Liver (tissue), 8 donors: ENCODE measurements at regions not wholly inside any gene's neighbourhood (a gene's known extent, or its start where the extent isn't known, plus 50 kb on each side); places are given as distances from the start of the nearest gene placed in this dataset.
"Not testable (repeated sequence)": the region's sequence is repeated elsewhere in the genome, so short reads cannot be mapped to it uniquely, and the experiment has no call there.

ENCODE experiments used
- DNase-seq: peaks from one replicate; pipeline ENCODE4 v3.0.0-alpha.2; 2017; ENCODE audit warnings: low spot score
- H3K27ac ChIP-seq, 2 donors: one replicate each; pipeline ENCODE4 v1.7.0; 2013; ENCODE audit warnings: inconsistent platforms in 2 of 2, low read length in 2 of 2, control low read depth in 1 of 2, low read depth in 1 of 2, mild to moderate bottlenecking in 1 of 2
- H3K27me3 ChIP-seq, 4 donors: one replicate each; pipeline versions ENCODE4 v1.6.1 to v1.7.0; 2013; ENCODE audit warnings: low read length in 3 of 4, inconsistent platforms in 1 of 4, mild to moderate bottlenecking in 1 of 4, moderate library complexity in 1 of 4; ENCODE audit not compliant: control insufficient read depth in 4 of 4, insufficient read depth in 4 of 4
- H3K36me3 ChIP-seq, 4 donors: one replicate each; pipeline versions ENCODE4 v1.6.1 to v1.7.0; 2013; ENCODE audit warnings: low read length in 3 of 4, mild to moderate bottlenecking in 3 of 4, low read depth in 1 of 4, moderate library complexity in 1 of 4; ENCODE audit not compliant: control insufficient read depth in 4 of 4, insufficient read depth in 3 of 4
- H3K4me1 ChIP-seq, 4 donors: one replicate each; pipeline versions ENCODE4 v1.6.1 to v1.7.0; 2013; ENCODE audit warnings: low read length in 3 of 4, mild to moderate bottlenecking in 3 of 4, moderate library complexity in 1 of 4; ENCODE audit not compliant: control insufficient read depth in 4 of 4, insufficient read depth in 4 of 4
- H3K4me3 ChIP-seq, 3 donors: one replicate each; pipeline versions ENCODE4 v1.6.1 to v1.7.0; 2013; ENCODE audit warnings: low read length in 3 of 3, control low read depth in 1 of 3, low read depth in 1 of 3, mild to moderate bottlenecking in 1 of 3
- H3K9ac ChIP-seq, 2 donors: one replicate each; pipeline ENCODE4 v1.7.0; 2013; ENCODE audit warnings: low read length in 2 of 2, mild to moderate bottlenecking in 2 of 2, moderate library complexity in 2 of 2, control low read depth in 1 of 2, low read depth in 1 of 2
- H3K9me3 ChIP-seq, 4 donors: one replicate each; pipeline versions ENCODE4 v1.6.1 to v1.7.0; 2013; ENCODE audit warnings: low read length in 3 of 4; ENCODE audit not compliant: control insufficient read depth in 4 of 4
- ATF3 ChIP-seq: IDR thresholded peaks from 2 replicates; pipeline ENCODE4 v1.6.1; 2016; ENCODE audit warnings: antibody characterized with exemption
- EGR1 ChIP-seq, 2 donors: IDR thresholded peaks; 2 replicates each; pipeline ENCODE4 v1.6.1; 2016 to 2018; ENCODE audit warnings: antibody characterized with exemption in 2 of 2, low read depth in 2 of 2
- FOXA1 ChIP-seq: IDR thresholded peaks from 2 replicates; pipeline ENCODE4 v1.6.1; 2016; ENCODE audit warnings: antibody characterized with exemption
- FOXA2 ChIP-seq: IDR thresholded peaks from 2 replicates; pipeline ENCODE4 v1.6.1; 2016; ENCODE audit warnings: antibody characterized with exemption
- GABPA ChIP-seq, 2 donors: IDR thresholded peaks in 1 of 2; conservative IDR thresholded peaks in 1 of 2; 2 replicates each; pipeline ENCODE4 v1.6.1; 2016; ENCODE audit warnings: antibody characterized with exemption in 2 of 2, mild to moderate bottlenecking in 1 of 2, moderate library complexity in 1 of 2
- HNF4A ChIP-seq, 2 donors: conservative IDR thresholded peaks; 2 replicates each; pipeline ENCODE4 v1.6.1; 2016; ENCODE audit warnings: antibody characterized with exemption in 2 of 2, mild to moderate bottlenecking in 2 of 2
- HNF4G ChIP-seq: IDR thresholded peaks from 2 replicates; pipeline ENCODE4 v1.6.1; 2016; ENCODE audit warnings: antibody characterized with exemption
- JUND ChIP-seq, 2 donors: IDR thresholded peaks; 2 replicates each; pipeline ENCODE4 v1.6.1; 2016; ENCODE audit warnings: antibody characterized with exemption in 2 of 2
- MAX ChIP-seq: IDR thresholded peaks from 2 replicates; pipeline ENCODE4 v1.6.1; 2016; ENCODE audit warnings: antibody characterized with exemption
- NR2F2 ChIP-seq: IDR thresholded peaks from 2 replicates; pipeline ENCODE4 v1.6.1; 2016; ENCODE audit warnings: antibody characterized with exemption
- RAD21 ChIP-seq, 2 donors: IDR thresholded peaks; 2 replicates each; pipeline ENCODE4 v1.6.1; 2016; ENCODE audit warnings: antibody characterized with exemption in 2 of 2, mild to moderate bottlenecking in 2 of 2
- REST ChIP-seq: IDR thresholded peaks from 2 replicates; pipeline ENCODE4 v1.6.1; 2016; ENCODE audit warnings: antibody characterized with exemption, mild to moderate bottlenecking
- RXRA ChIP-seq, 2 donors: IDR thresholded peaks; 2 replicates each; pipeline ENCODE4 v1.6.1; 2017 to 2018; ENCODE audit warnings: antibody characterized with exemption in 2 of 2, mild to moderate bottlenecking in 1 of 2
- SP1 ChIP-seq: IDR thresholded peaks from 2 replicates; pipeline ENCODE4 v1.6.1; 2018; ENCODE audit warnings: antibody characterized with exemption, mild to moderate bottlenecking
- TAF1 ChIP-seq: conservative IDR thresholded peaks from 2 replicates; pipeline ENCODE4 v1.6.1; 2016; ENCODE audit warnings: antibody characterized with exemption, mild to moderate bottlenecking
- YY1 ChIP-seq: IDR thresholded peaks from 2 replicates; pipeline ENCODE4 v1.6.1; 2016; ENCODE audit warnings: antibody characterized with exemption, mild to moderate bottlenecking
- ZBTB33 ChIP-seq: IDR thresholded peaks from 2 replicates; pipeline ENCODE4 v1.6.1; 2016; ENCODE audit warnings: antibody characterized with exemption
- WGBS: extraction: QIAGEN DNeasy Blood & Tissue Kit; methylation state at CpG from one replicate; pipeline ENCODE4 v1.1.7; 2013; 5-methylcytosine and 5-hydroxymethylcytosine counted together
- TF ChIP-seq, protein P1 (sequence below): fragments of 150-350 bp; IDR thresholded peaks from 2 replicates; pipeline ENCODE4 v1.5.1; 2017; ENCODE audit warnings: improper control_type of control experiment, low read depth, low read length; ENCODE audit not compliant: missing input control
- donor health status: healthy.
- donor health status: healthy.
- donor health status: healthy.
- donor health status: healthy.
- donor health status: healthy.

GRCh38 chr7:112692333-112692732, 97.9 kb downstream of the TMEM168 start:
- Histone ChIP-seq H3K9me3 (peaks cover 0 to 1% (median 0%) of the 10 kb centered on the region in 4 donors), H3K36me3 (no peaks in the 10 kb centered on the region), H3K9ac (no peak overlapping the region), H3K4me3 (no peak overlapping the region), H3K4me1 (peaks cover 0 to 8% (median 3%) of the 10 kb centered on the region in 4 donors), H3K27ac (no peak overlapping the region), H3K27me3 (peaks cover 0 to 10% (median 1%) of the 10 kb centered on the region in 4 donors)
- WGBS = 17% methylated on average over 2 of the region's 2 CpGs
- no peak for DNase-seq
- no peak for TF ChIP-seq HNF4G
- peak; percentile 93 to 97 for TF ChIP-seq RXRA (IDR thresholded peaks at IDR 0.05)
- peak; percentile 66 for TF ChIP-seq NR2F2
- TF ChIP-seq YY1 = peak; percentile 62
- TF ChIP-seq FOXA2 = peak; percentile 44
- TF ChIP-seq, protein P1, sequence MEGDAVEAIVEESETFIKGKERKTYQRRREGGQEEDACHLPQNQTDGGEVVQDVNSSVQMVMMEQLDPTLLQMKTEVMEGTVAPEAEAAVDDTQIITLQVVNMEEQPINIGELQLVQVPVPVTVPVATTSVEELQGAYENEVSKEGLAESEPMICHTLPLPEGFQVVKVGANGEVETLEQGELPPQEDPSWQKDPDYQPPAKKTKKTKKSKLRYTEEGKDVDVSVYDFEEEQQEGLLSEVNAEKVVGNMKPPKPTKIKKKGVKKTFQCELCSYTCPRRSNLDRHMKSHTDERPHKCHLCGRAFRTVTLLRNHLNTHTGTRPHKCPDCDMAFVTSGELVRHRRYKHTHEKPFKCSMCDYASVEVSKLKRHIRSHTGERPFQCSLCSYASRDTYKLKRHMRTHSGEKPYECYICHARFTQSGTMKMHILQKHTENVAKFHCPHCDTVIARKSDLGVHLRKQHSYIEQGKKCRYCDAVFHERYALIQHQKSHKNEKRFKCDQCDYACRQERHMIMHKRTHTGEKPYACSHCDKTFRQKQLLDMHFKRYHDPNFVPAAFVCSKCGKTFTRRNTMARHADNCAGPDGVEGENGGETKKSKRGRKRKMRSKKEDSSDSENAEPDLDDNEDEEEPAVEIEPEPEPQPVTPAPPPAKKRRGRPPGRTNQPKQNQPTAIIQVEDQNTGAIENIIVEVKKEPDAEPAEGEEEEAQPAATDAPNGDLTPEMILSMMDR = no peak
- TF ChIP-seq ATF3 = no peak
- peak; percentile 51 to 59 for TF ChIP-seq HNF4A (conservative IDR thresholded peaks at IDR 0.05)
- peak; percentile 38 for TF ChIP-seq SP1
- TF ChIP-seq MAX = no peak
- no peak for TF ChIP-seq FOXA1
- no peak for TF ChIP-seq EGR1 (IDR thresholded peaks at IDR 0.05; ENCODE audit: low read depth in 2 of 2)
- TF ChIP-seq REST = no peak
- no peak for TF ChIP-seq TAF1
- TF ChIP-seq JUND (IDR thresholded peaks at IDR 0.05) = peak; percentile 28 to 45
- TF ChIP-seq RAD21 (IDR thresholded peaks at IDR 0.05) = peak in 1 of 2 donors; percentile 13
- TF ChIP-seq GABPA (IDR thresholded peaks at IDR 0.05 in 1 of 2, conservative IDR thresholded peaks at IDR 0.05 in 1 of 2) = no peak
- TF ChIP-seq ZBTB33 = no peak

- peaks cover 0 to 11% (median 0%) of the 10 kb centered on the region in 4 donors for H3K27me3 ChIP-seq
- not testable (repeated sequence) for DNase-seq
- 94% methylated on average over 30 of the region's 30 CpGs for WGBS
Observed at GRCh38 chr7:112697211-112697610, 93.0 kb downstream of the TMEM168 start.

More at GRCh38 chr7:112697211-112697610, 93.0 kb downstream of the TMEM168 start:
- not testable (repeated sequence) for H3K36me3 ChIP-seq, H3K4me3 ChIP-seq, H3K27ac ChIP-seq, H3K9me3 ChIP-seq, H3K4me1 ChIP-seq, H3K9ac ChIP-seq
